ENCODE measurements at regions not wholly inside any gene's neighbourhood (a gene's known extent, or its start where the extent isn't known, plus 50 kb on each side); places are given as distances from the start of the nearest gene placed in this dataset.
A peak's percentile ranks its signal among the peaks of the same experiment; 100 is the strongest.

GRCh38 chr4:10186228-10187214 lies 69.9 kb upstream of the WDR1 start:
- intact Hi-C loops (cut with DNase I): no loop called here
- DNase-seq (ENCODE audit: low spot score): no peak
- Histone ChIP-seq H3K4me1 (replicated peaks) (no peaks in the 10 kb centered on the region), H3K9me3 (no peaks in the 10 kb centered on the region), H3K27ac (no peak overlapping the region), H3K4me3 (no peak overlapping the region), H3K36me3 (no peaks in the 10 kb centered on the region), H3K27me3 (replicated peaks; ENCODE audit: insufficient read depth) (no peaks in the 10 kb centered on the region)
- no peak for TF ChIP-seq POLR2AphosphoS5 (IDR thresholded peaks at IDR 0.05)
- TF ChIP-seq, protein P1, sequence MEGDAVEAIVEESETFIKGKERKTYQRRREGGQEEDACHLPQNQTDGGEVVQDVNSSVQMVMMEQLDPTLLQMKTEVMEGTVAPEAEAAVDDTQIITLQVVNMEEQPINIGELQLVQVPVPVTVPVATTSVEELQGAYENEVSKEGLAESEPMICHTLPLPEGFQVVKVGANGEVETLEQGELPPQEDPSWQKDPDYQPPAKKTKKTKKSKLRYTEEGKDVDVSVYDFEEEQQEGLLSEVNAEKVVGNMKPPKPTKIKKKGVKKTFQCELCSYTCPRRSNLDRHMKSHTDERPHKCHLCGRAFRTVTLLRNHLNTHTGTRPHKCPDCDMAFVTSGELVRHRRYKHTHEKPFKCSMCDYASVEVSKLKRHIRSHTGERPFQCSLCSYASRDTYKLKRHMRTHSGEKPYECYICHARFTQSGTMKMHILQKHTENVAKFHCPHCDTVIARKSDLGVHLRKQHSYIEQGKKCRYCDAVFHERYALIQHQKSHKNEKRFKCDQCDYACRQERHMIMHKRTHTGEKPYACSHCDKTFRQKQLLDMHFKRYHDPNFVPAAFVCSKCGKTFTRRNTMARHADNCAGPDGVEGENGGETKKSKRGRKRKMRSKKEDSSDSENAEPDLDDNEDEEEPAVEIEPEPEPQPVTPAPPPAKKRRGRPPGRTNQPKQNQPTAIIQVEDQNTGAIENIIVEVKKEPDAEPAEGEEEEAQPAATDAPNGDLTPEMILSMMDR (IDR thresholded peaks at IDR 0.05): peak in 1 of 4 experiments; percentile 10
- no peak for TF ChIP-seq POLR2A (IDR thresholded peaks at IDR 0.05)
- 48% methylated on average over 3 of the region's 3 CpGs for WGBS

- Histone ChIP-seq H3K4me3 (no peak overlapping the region), H3K9me3 (no peaks in the 10 kb centered on the region), H3K27me3 (replicated peaks; ENCODE audit: insufficient read depth) (no peaks in the 10 kb centered on the region), H3K27ac (no peak overlapping the region), H3K4me1 (replicated peaks) (no peaks in the 10 kb centered on the region), H3K36me3 (no peaks in the 10 kb centered on the region)
- DNase-seq (ENCODE audit: low spot score): no peak
- intact Hi-C loops (cut with DNase I): no loop called here
- 92% methylated on average over 5 of the region's 5 CpGs for WGBS
- TF ChIP-seq, protein P1 (IDR thresholded peaks at IDR 0.05): no peak
- TF ChIP-seq POLR2AphosphoS5 (IDR thresholded peaks at IDR 0.05) (no peak), POLR2A (IDR thresholded peaks at IDR 0.05) (no peak)
These were observed 69.1 kb upstream of the WDR1 start for GRCh38 chr4:10185518-10186227.

GRCh38 chr4:10184501-10184938 lies 67.9 kb upstream of the WDR1 start:
- no peak overlapping the region for H3K27ac ChIP-seq
- H3K27me3 ChIP-seq (replicated peaks; ENCODE audit: insufficient read depth): no peaks in the 10 kb centered on the region
- no peaks in the 10 kb centered on the region for H3K9me3 ChIP-seq
- H3K4me1 ChIP-seq (replicated peaks): no peaks in the 10 kb centered on the region
- intact Hi-C loops (cut with DNase I): no loop called here
- WGBS: 72% methylated on average over 7 of the region's 7 CpGs
- no peaks in the 10 kb centered on the region for H3K36me3 ChIP-seq
- DNase-seq (ENCODE audit: low spot score): no peak
- TF ChIP-seq, protein P1 (IDR thresholded peaks at IDR 0.05): no peak
- TF ChIP-seq POLR2A (IDR thresholded peaks at IDR 0.05): no peak
- TF ChIP-seq POLR2AphosphoS5 (IDR thresholded peaks at IDR 0.05): no peak
- no peak overlapping the region for H3K4me3 ChIP-seq

- DNase-seq (ENCODE audit: low spot score): no peak
- intact Hi-C loops (cut with DNase I): no loop called here
- Histone ChIP-seq H3K9me3 (no peaks in the 10 kb centered on the region), H3K4me3 (no peak overlapping the region), H3K4me1 (replicated peaks) (no peaks in the 10 kb centered on the region), H3K36me3 (no peaks in the 10 kb centered on the region), H3K27ac (no peak overlapping the region), H3K27me3 (replicated peaks; ENCODE audit: insufficient read depth) (no peaks in the 10 kb centered on the region)
- TF ChIP-seq POLR2A (IDR thresholded peaks at IDR 0.05): no peak
- TF ChIP-seq, protein P1 (IDR thresholded peaks at IDR 0.05): no peak
- no peak for TF ChIP-seq POLR2AphosphoS5 (IDR thresholded peaks at IDR 0.05)
- 14% methylated on average over 5 of the region's 5 CpGs for WGBS
These were observed 67.4 kb upstream of the WDR1 start for GRCh38 chr4:10184041-10184440.

Data from prostate gland (tissue), 2 donors.